Ascending aorta (tissue), 2 donors: ENCODE measurements at regions not wholly inside any gene's neighbourhood (a gene's known extent, or its start where the extent isn't known, plus 50 kb on each side); places are given as distances from the start of the nearest gene placed in this dataset.

Experiments
- DNase-seq, 2 donors: peaks; one replicate each; pipeline ENCODE4 v3.0.0-alpha.2; 2019; ENCODE audit warnings: low spot score in 2 of 2
- H3K27ac ChIP-seq, 2 donors: fragments of 200-600 bp; sonication (generic); one replicate each; pipeline ENCODE4 v1.5.1; 2016 to 2017; ENCODE audit warnings: mild to moderate bottlenecking in 1 of 2
- H3K27me3 ChIP-seq: fragments of 200-600 bp; sonication (generic); one replicate; pipeline ENCODE4 v1.5.1; 2017
- H3K36me3 ChIP-seq, 2 donors: fragments of 200-600 bp; sonication (generic); one replicate each; pipeline ENCODE4 v1.5.1; 2016
- H3K4me1 ChIP-seq, 2 donors: fragments of 200-600 bp; sonication (generic); one replicate each; pipeline ENCODE4 v1.5.1; 2016 to 2017; ENCODE audit warnings: mild to moderate bottlenecking in 1 of 2
- H3K4me3 ChIP-seq, 2 donors: fragments of 200-600 bp; sonication (generic); one replicate each; pipeline ENCODE4 v1.5.1; 2016 to 2017; ENCODE audit warnings: mild to moderate bottlenecking in 1 of 2
- H3K9me3 ChIP-seq, 2 donors: fragments of 200-600 bp; sonication (generic); one replicate each; pipeline ENCODE4 v1.5.1; 2016
- CTCF ChIP-seq, 3 experiments: fragments of 200-600 bp in 2 of 3; fragments of 450-650 bp in 1 of 3; sonication (generic) in 2 of 3; IDR thresholded peaks; one replicate each; pipeline ENCODE4 v1.5.1; 2016 to 2019; ENCODE audit warnings: antibody characterized with exemption in 3 of 3, mild to moderate bottlenecking in 1 of 3, moderate library complexity in 1 of 3
- intact Hi-C: fragments of 100-400 bp; cut with DNase I; formaldehyde crosslinking; loops from one replicate; pipeline ENCODE4 v1.15.1; 2023

- H3K4me3 ChIP-seq = no peak overlapping the region
- no peaks in the 10 kb centered on the region for H3K36me3 ChIP-seq
- no peaks in the 10 kb centered on the region for H3K27me3 ChIP-seq
- no peaks in the 10 kb centered on the region for H3K4me1 ChIP-seq
- no peak overlapping the region for H3K27ac ChIP-seq
- DNase-seq = no peak
- no peak for TF ChIP-seq CTCF (IDR thresholded peaks at IDR 0.05)
- intact Hi-C loops = no loop called here
- no peaks in the 10 kb centered on the region for H3K9me3 ChIP-seq
Observed at GRCh38 chr4:97330917-97331316, 812.4 kb downstream of the STPG2 start.

GRCh38 chr4:97334348-97334747, 808.9 kb downstream of the STPG2 start:
- TF ChIP-seq CTCF (IDR thresholded peaks at IDR 0.05) = no peak
- H3K9me3 ChIP-seq = no peaks in the 10 kb centered on the region
- no peak for DNase-seq
- H3K27ac ChIP-seq = no peak overlapping the region
- no peak overlapping the region for H3K4me3 ChIP-seq
- no peaks in the 10 kb centered on the region for H3K27me3 ChIP-seq
- H3K36me3 ChIP-seq = no peaks in the 10 kb centered on the region
- intact Hi-C loops = no loop called here
- H3K4me1 ChIP-seq = no peaks in the 10 kb centered on the region

GRCh38 chr4:97349468-97350186, 793.6 kb downstream of the STPG2 start:
- no peaks in the 10 kb centered on the region for H3K36me3 ChIP-seq
- H3K27ac ChIP-seq = no peak overlapping the region
- H3K4me3 ChIP-seq = no peak overlapping the region
- H3K9me3 ChIP-seq = no peaks in the 10 kb centered on the region
- TF ChIP-seq CTCF (IDR thresholded peaks at IDR 0.05) = no peak
- no peaks in the 10 kb centered on the region for H3K27me3 ChIP-seq
- H3K4me1 ChIP-seq = no peaks in the 10 kb centered on the region
- intact Hi-C loops = no loop called here
- DNase-seq = no peak

GRCh38 chr4:97353876-97354275, 789.4 kb downstream of the STPG2 start:
- Histone ChIP-seq H3K36me3 (no peaks in the 10 kb centered on the region), H3K4me3 (no peak overlapping the region), H3K9me3 (peaks cover 0 to 6% of the 10 kb centered on the region in 2 donors), H3K27ac (no peak overlapping the region), H3K4me1 (no peaks in the 10 kb centered on the region), H3K27me3 (no peaks in the 10 kb centered on the region)
- intact Hi-C loops = no loop called here
- no peak for DNase-seq
- no peak for TF ChIP-seq CTCF (IDR thresholded peaks at IDR 0.05)

- peaks cover 0 to 6% of the 10 kb centered on the region in 2 donors for H3K9me3 ChIP-seq
- no peak for TF ChIP-seq CTCF (IDR thresholded peaks at IDR 0.05)
- no peak for DNase-seq
- intact Hi-C loops = no loop called here
- no peaks in the 10 kb centered on the region for H3K4me1 ChIP-seq
- H3K36me3 ChIP-seq = no peaks in the 10 kb centered on the region
- no peak overlapping the region for H3K27ac ChIP-seq
- H3K27me3 ChIP-seq = no peaks in the 10 kb centered on the region
- H3K4me3 ChIP-seq = no peak overlapping the region
Observed at GRCh38 chr4:97359826-97360225, 783.5 kb downstream of the STPG2 start.

GRCh38 chr4:97360733-97361132, 782.5 kb downstream of the STPG2 start:
- Histone ChIP-seq H3K4me3 (no peak overlapping the region), H3K27me3 (no peaks in the 10 kb centered on the region), H3K36me3 (no peaks in the 10 kb centered on the region), H3K9me3 (peaks cover 0 to 6% of the 10 kb centered on the region in 2 donors), H3K27ac (no peak overlapping the region), H3K4me1 (no peaks in the 10 kb centered on the region)
- no peak for DNase-seq
- no peak for TF ChIP-seq CTCF (IDR thresholded peaks at IDR 0.05)
- intact Hi-C loops = no loop called here
